Choroid plexus epithelial cell (primary cell): ENCODE measurements at regions not wholly inside any gene's neighbourhood (a gene's known extent, or its start where the extent isn't known, plus 50 kb on each side); places are given as distances from the start of the nearest gene placed in this dataset.
A peak's percentile ranks its signal among the peaks of the same experiment; 100 is the strongest.

Source experiments
- DNase-seq: peaks from one replicate; pipeline ENCODE4 v3.0.0-alpha.2; 2010; ENCODE audit warnings: low read depth
- H3K4me3 ChIP-seq: 2 replicates; pipeline ENCODE4 v1.5.1; 2011; ENCODE audit warnings: low read depth, mild to moderate bottlenecking, control low read depth, low read length, moderate library complexity
- CTCF ChIP-seq: conservative IDR thresholded peaks from 2 replicates; pipeline ENCODE4 v1.5.1; 2011; ENCODE audit warnings: low read depth, mild to moderate bottlenecking, control low read depth, inconsistent platforms, low read length, moderate library complexity

GRCh38 chr2:240203788-240204270, 63.4 kb upstream of the OTOS start:
- TF ChIP-seq CTCF = no peak
- H3K4me3 ChIP-seq = no peak overlapping the region
- DNase-seq = no peak

GRCh38 chr2:240204431-240205276, 64.2 kb upstream of the OTOS start:
- DNase-seq = no peak
- TF ChIP-seq CTCF = no peak
- no peak overlapping the region for H3K4me3 ChIP-seq

GRCh38 chr2:240205348-240205747, 64.9 kb upstream of the OTOS start:
- peak; percentile 32 for DNase-seq
- no peak for TF ChIP-seq CTCF
- no peak overlapping the region for H3K4me3 ChIP-seq

- H3K4me3 ChIP-seq = no peak overlapping the region
- DNase-seq = no peak
- TF ChIP-seq CTCF = no peak
Measured at GRCh38 chr2:240205772-240206171, 65.3 kb upstream of the OTOS start.

GRCh38 chr2:240206630-240207029, 66.2 kb upstream of the OTOS start:
- TF ChIP-seq CTCF = no peak
- DNase-seq = no peak
- H3K4me3 ChIP-seq = no peak overlapping the region

GRCh38 chr2:240207661-240208060, 67.2 kb upstream of the OTOS start:
- H3K4me3 ChIP-seq = no peak overlapping the region
- no peak for DNase-seq
- TF ChIP-seq CTCF = no peak

- no peak for DNase-seq
- H3K4me3 ChIP-seq = no peak overlapping the region
- TF ChIP-seq CTCF = no peak
Measured at GRCh38 chr2:240208096-240208495, 67.6 kb upstream of the OTOS start.
